A549 (cell line): ENCODE measurements at regions not wholly inside any gene's neighbourhood (a gene's known extent, or its start where the extent isn't known, plus 50 kb on each side); places are given as distances from the start of the nearest gene placed in this dataset.

ENCODE experiments used
- ATAC-seq, 2 experiments: fragments of 200-7000 bp in 1 of 2; fragments of >200 bp in 1 of 2; cut with Nextera tagmentation in 1 of 2; cut with Tn5 transposase in 1 of 2; 3 replicates each; pipeline versions ENCODE4 v1.8.0 to v1.9.1; 2018 to 2020; ENCODE audit warnings: mild to moderate bottlenecking in 1 of 2, moderate library complexity in 1 of 2
- CTCF ChIA-PET: fragments of 300-600 bp; sonication (Branson Sonifier 250); formaldehyde crosslinking; extraction: SDS; loops from one replicate; lab custom pipeline; 2021; ENCODE audit warnings: antibody characterized with exemption, inconsistent platforms; lab: Yijun Ruan, JAX
- POLR2A ChIA-PET: fragments of 350-600 bp; formaldehyde crosslinking; extraction: SDS; loops from one replicate; lab custom pipeline; 2021; ENCODE audit warnings: antibody characterized with exemption, inconsistent platforms; lab: Yijun Ruan, JAX
- DNase-seq, 2 experiments: peaks; one replicate each; pipeline versions ENCODE4 v3.0.0 to v3.0.0-alpha.2; 2011 to 2016; ENCODE audit warnings: low read depth in 1 of 2, low spot score in 1 of 2
- FAIRE-seq: peaks from 2 replicates; lab custom pipeline; 2011; peaks lifted over from hg19 to GRCh38; lab: Jason Lieb, UNC
- H3K27ac ChIP-seq, 2 experiments: fragments of >200 bp; sonication (Bioruptor Twin); formaldehyde crosslinking; 3 replicates each; pipeline ENCODE4 v1.5.1; 2016 to 2017
- H3K4me1 ChIP-seq: fragments of >200 bp; sonication (Bioruptor Twin); formaldehyde crosslinking; 3 replicates; pipeline ENCODE4 v1.6.1; 2016
- H3K4me2 ChIP-seq: fragments of >200 bp; sonication (Bioruptor Twin); formaldehyde crosslinking; 3 replicates; pipeline ENCODE4 v1.6.1; 2016
- H3K4me3 ChIP-seq: fragments of >200 bp; sonication (Bioruptor Twin); formaldehyde crosslinking; 3 replicates; pipeline ENCODE4 v1.5.1; 2016
- H3K9me3 ChIP-seq: fragments of >200 bp; sonication (Bioruptor Twin); formaldehyde crosslinking; 3 replicates; pipeline ENCODE4 v1.6.1; 2016
- ATOH8 ChIP-seq: fragments of 250-450 bp; sonication (Bioruptor Pico); IDR thresholded peaks from 2 replicates; pipeline ENCODE4 v1.5.0; 2020; ENCODE audit warnings: low read depth, mild to moderate bottlenecking, moderate library complexity
- CEBPB ChIP-seq, 2 experiments: fragments of >200 bp in 1 of 2; sonication (Bioruptor Twin) in 1 of 2; formaldehyde crosslinking in 1 of 2; IDR thresholded peaks; 2 replicates each; pipeline ENCODE4 v1.6.1; 2012 to 2016
- ELK1 ChIP-seq: fragments of 150-350 bp; IDR thresholded peaks from 2 replicates; pipeline ENCODE4 v1.6.1; 2014; ENCODE audit warnings: low read depth, mild to moderate bottlenecking, low read length
- EP300 ChIP-seq, 2 experiments: fragments of >200 bp; sonication (Bioruptor Twin); formaldehyde crosslinking; IDR thresholded peaks; 2 replicates in 1 of 2; 3 replicates in 1 of 2; pipeline ENCODE4 v1.6.1; 2016 to 2017
- GATA3 ChIP-seq: IDR thresholded peaks from 2 replicates; pipeline ENCODE4 v1.6.1; 2012; ENCODE audit warnings: borderline replicate concordance
- HOXB5 ChIP-seq: fragments of 250-450 bp; sonication (Bioruptor Pico); IDR thresholded peaks from 2 replicates; pipeline ENCODE4 v1.5.0; 2020; ENCODE audit warnings: mild to moderate bottlenecking, moderate library complexity
- JUNB ChIP-seq: fragments of >200 bp; sonication (Bioruptor Twin); formaldehyde crosslinking; IDR thresholded peaks from 2 replicates; pipeline ENCODE4 v1.6.1; 2016
- KDM1A ChIP-seq: fragments of 200-600 bp; sonication (generic); IDR thresholded peaks from 2 replicates; pipeline ENCODE4 v1.6.1; 2016; ENCODE audit warnings: low read depth, mild to moderate bottlenecking
- KDM5A ChIP-seq: fragments of 200-600 bp; sonication (generic); IDR thresholded peaks from 2 replicates; pipeline ENCODE4 v1.6.1; 2016; ENCODE audit warnings: antibody characterized with exemption, mild to moderate bottlenecking
- MYC ChIP-seq: IDR thresholded peaks from 2 replicates; pipeline ENCODE4 v1.6.1; 2012; ENCODE audit warnings: mild to moderate bottlenecking, inconsistent platforms, low read length, improper control_type of control experiment, borderline replicate concordance
- NFE2L2 ChIP-seq: fragments of 150-350 bp; conservative IDR thresholded peaks from 2 replicates; pipeline ENCODE4 v1.6.1; 2014; ENCODE audit warnings: low read length
- NPAS2 ChIP-seq: fragments of 250-450 bp; sonication (Bioruptor Pico); IDR thresholded peaks from 2 replicates; pipeline ENCODE4 v1.8.0; 2022; ENCODE audit warnings: mild to moderate bottlenecking, moderate library complexity, borderline replicate concordance
- PBX3 ChIP-seq: IDR thresholded peaks from 2 replicates; pipeline ENCODE4 v1.6.1; 2012
- PHF8 ChIP-seq: fragments of 200-600 bp; sonication (generic); IDR thresholded peaks from 2 replicates; pipeline ENCODE4 v1.6.1; 2016; ENCODE audit warnings: low read depth, mild to moderate bottlenecking, antibody characterized with exemption, moderate library complexity, borderline replicate concordance
- RFX5 ChIP-seq: fragments of 450-650 bp; IDR thresholded peaks from 2 replicates; pipeline ENCODE4 v1.7.1; 2014; ENCODE audit warnings: antibody characterized with exemption, mild to moderate bottlenecking, moderate library complexity
- RNF2 ChIP-seq: fragments of 200-600 bp; sonication (generic); IDR thresholded peaks from 2 replicates; pipeline ENCODE4 v1.6.1; 2016; ENCODE audit warnings: low read depth, mild to moderate bottlenecking, antibody characterized with exemption, moderate library complexity, borderline replicate concordance
- ZFP36 ChIP-seq: fragments of 450-650 bp; IDR thresholded peaks from 2 replicates; pipeline ENCODE4 v1.6.1; 2014; ENCODE audit warnings: borderline replicate concordance; ENCODE audit not compliant: partially characterized antibody
- whole genome bisulfite sequencing: methylation state at CpG from one replicate; pipeline ENCODE4 v1.1.6; 2017; ENCODE audit errors: missing lambda C conversion rate; 5-methylcytosine and 5-hydroxymethylcytosine counted together
- TF ChIP-seq, protein P1 (sequence below): fragments of >200 bp; sonication (Bioruptor Twin); formaldehyde crosslinking; IDR thresholded peaks from 2 replicates; pipeline ENCODE4 v1.6.1; 2016
- TF ChIP-seq, protein P2 (sequence below): fragments of 250-450 bp; sonication (Bioruptor Pico); IDR thresholded peaks from 2 replicates; pipeline ENCODE4 v1.5.0; 2021; ENCODE audit warnings: mild to moderate bottlenecking, moderate library complexity, borderline replicate concordance

- POLR2A ChIA-PET, result no interaction called here
- CTCF ChIA-PET, result interaction anchor here (0.6 to 1.3 kb wide), 2 partner anchors 15 to 78 kb away, joined by 3 read pairs; no protein-coding TSS in a partner anchor
- no peak for FAIRE-seq
- no peak overlapping the region for H3K27ac ChIP-seq
- no peaks in the 10 kb centered on the region for H3K4me1 ChIP-seq
- no peaks in the 10 kb centered on the region for H3K9me3 ChIP-seq
- no peak overlapping the region for H3K4me2 ChIP-seq
- no peak for ATAC-seq
- no peak for DNase-seq
- TF ChIP-seq, protein P1, sequence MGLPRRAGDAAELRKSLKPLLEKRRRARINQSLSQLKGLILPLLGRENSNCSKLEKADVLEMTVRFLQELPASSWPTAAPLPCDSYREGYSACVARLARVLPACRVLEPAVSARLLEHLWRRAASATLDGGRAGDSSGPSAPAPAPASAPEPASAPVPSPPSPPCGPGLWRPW, result no peak
- TF ChIP-seq ZFP36 (no peak), KDM1A (no peak), JUNB (no peak), RFX5 (no peak), NFE2L2 (no peak), ELK1 (no peak), PBX3 (no peak), ATOH8 (CRISPR knock-in tag) (no peak)
- no peak overlapping the region for H3K4me3 ChIP-seq
Observed at GRCh38 chr2:117737846-117738245, 76.6 kb upstream of the DDX18 start.

DNA sequence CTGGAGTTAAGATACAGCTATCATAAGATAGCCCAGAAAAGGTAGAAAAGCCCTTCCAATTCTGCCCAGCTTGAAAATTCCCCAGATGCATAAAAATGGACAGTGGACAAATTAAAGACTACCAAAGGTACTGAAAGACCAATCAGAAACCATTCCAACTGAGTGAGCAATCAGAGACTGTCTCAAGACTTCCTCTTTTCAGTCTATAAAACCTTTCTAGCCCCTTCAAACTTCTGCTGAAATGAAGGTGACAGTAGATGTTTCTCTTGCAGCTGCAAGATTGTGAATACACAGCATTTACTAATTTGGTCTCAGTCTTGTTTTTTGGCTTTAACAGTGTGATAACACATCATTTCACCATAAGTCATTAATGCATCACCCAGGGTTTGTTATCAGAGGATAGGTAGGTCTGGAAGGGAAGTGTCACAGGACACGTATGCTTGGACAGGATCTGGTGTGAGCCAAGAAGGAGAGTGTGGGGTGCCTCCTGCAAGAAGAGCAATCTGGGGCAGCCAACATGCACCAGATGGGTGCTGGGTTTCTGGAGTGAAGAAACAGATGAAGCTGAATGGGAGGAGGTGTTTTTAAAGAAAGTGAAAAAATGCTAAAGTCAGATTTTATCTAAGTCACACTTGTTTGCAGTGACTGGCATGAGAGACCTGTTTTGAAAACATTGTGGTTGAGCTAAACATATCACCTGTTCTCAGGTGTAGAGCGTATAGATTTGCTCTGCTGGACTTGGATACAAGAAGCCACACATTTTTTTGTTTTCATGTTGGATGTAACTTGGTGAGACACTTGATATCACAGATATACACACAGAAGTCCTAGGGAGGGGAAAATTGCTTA lies 75.3 kb upstream of the DDX18 start:
- 8% methylated on average over 2 of the region's 2 CpGs for WGBS
- Histone ChIP-seq H3K9me3 (no peaks in the 10 kb centered on the region), H3K4me3 (no peak overlapping the region), H3K4me2 (no peak overlapping the region), H3K27ac (no peak overlapping the region), H3K4me1 (no peaks in the 10 kb centered on the region)
- TF ChIP-seq MYC, result no peak
- TF ChIP-seq HOXB5, result no peak
- TF ChIP-seq JUNB, result no peak
- no peak for TF ChIP-seq RNF2
- TF ChIP-seq PBX3, result no peak
- no peak for TF ChIP-seq CEBPB (IDR thresholded peaks at IDR 0.05)
- no peak for TF ChIP-seq PHF8
- no peak for TF ChIP-seq NPAS2 (CRISPR knock-in tag)
- no peak for TF ChIP-seq KDM5A
- no peak for TF ChIP-seq EP300 (IDR thresholded peaks at IDR 0.05)
- TF ChIP-seq, protein P2, sequence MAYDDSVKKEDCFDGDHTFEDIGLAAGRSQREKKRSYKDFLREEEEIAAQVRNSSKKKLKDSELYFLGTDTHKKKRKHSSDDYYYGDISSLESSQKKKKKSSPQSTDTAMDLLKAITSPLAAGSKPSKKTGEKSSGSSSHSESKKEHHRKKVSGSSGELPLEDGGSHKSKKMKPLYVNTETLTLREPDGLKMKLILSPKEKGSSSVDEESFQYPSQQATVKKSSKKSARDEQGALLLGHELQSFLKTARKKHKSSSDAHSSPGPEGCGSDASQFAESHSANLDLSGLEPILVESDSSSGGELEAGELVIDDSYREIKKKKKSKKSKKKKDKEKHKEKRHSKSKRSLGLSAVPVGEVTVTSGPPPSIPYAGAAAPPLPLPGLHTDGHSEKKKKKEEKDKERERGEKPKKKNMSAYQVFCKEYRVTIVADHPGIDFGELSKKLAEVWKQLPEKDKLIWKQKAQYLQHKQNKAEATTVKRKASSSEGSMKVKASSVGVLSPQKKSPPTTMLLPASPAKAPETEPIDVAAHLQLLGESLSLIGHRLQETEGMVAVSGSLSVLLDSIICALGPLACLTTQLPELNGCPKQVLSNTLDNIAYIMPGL (CRISPR knock-in tag), result no peak
- no peak for TF ChIP-seq GATA3
- no peak for ATAC-seq
- no peak for FAIRE-seq
- ChIA-PET POLR2A (no interaction called here), CTCF (interaction anchor here (1.3 kb wide), 1 partner anchor 14 kb away, joined by 3 read pairs; no protein-coding TSS in a partner anchor)
- DNase-seq, result no peak
